NCI-H510A (cell line): ENCODE measurements at regions not wholly inside any gene's neighbourhood (a gene's known extent, or its start where the extent isn't known, plus 50 kb on each side); places are given as distances from the start of the nearest gene placed in this dataset.

Experiments used
- DNase-seq: peaks from one replicate; lab custom pipeline; 2025; lab: John Stamatoyannopoulos, UW

DNA sequence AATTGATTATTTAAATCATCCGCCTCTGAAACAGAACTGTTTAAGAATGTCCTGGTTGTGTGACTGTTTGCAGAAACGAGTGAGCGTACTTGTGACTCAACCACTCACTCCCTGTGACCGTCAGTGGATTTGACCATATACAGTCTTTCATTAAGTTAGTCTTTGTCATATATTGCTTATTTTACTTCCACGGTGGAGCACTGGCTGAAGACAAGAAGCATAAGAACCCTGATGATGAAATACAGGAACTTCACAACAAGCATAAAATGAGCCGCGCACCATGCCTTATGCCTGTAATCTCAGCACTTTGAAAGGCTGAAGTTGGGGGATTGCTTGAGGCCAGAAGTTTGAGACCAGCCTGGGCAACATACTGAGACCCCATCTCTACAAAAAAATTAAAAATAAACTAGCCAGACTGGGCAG is 194.0 kb downstream of the TOMM20 start:
- no peak for DNase-seq

DNA sequence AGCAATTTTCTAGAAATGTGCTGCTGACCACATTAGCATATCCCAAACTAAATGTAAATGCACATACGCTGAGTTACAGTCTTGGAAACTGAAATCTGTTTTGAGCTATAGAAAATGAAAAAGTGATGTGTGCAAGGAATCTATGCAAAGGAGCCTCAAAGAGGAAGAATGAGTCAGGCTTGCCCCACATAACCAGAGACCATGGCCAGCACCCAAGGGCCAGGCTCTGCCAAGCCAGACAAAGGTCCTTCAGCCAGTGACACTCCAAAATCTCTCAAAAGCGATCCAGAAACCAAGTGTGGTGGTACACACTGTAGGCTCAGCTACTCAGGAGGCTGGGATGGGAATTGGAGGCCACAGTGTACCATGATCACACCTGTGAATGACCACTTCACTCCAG is 195.2 kb downstream of the TOMM20 start:
- DNase-seq, result no peak

DNA sequence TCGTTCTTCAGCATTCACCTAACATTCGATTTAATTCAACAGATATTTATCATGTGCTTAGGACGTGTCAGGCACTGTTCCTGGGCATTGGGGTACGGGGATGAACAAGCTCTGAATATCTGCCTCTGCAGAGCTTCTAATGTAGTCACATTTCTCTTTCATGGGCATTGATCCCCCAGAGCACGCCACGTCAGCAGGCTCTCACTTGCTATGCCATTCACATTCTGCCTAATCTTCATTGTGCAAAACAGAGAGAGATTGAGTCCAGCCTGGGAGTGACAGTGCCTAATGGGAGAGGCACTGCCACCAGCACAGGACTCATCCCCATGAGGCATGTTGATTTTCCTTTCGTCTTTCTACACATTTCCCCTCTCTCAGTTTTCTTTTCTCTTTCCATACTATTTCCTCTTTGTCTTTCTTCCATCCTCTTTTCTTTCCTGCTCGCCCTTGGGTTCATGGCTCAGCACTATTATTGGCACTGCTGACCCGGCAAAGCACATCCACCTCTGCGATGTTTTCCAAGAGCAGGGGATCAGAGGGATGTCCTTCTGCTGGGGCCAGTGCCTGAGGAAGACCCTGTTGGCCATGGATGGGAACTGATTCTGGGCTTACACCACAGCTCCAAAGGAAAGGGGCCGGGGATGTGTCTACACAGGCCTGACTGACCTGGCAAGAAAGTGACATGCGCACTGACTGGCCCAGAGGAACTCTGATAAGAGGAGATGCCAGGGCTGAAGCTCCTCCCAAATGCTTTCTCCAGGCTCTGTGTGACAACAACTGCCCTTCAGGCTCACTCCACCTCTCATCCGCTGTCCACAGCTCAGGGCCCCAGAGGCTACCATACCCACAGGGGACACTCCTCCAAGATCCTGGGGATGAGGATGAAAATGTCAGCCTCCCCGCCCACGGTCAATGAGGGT is 195.9 kb downstream of the TOMM20 start:
- no peak for DNase-seq

DNA sequence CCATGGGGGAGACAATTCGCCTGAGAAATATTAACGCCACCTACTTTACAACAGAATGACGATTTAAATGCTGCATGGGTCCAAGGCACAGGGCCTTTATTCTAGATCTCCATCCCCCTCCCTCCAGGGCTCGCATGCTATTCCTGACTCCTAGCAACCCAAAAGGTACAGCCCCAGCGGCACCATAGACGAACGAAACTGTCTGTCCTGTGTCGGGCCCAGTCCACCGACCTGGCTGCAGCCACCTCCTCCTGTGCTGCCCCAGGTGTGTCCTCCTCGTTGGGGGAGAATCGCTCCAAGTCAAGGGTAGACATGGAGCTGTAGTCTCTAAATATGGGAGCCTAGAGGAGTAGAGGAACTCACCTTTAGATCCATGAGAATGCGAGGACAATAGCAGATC is 196.5 kb downstream of the TOMM20 start:
- DNase-seq, result no peak

DNA sequence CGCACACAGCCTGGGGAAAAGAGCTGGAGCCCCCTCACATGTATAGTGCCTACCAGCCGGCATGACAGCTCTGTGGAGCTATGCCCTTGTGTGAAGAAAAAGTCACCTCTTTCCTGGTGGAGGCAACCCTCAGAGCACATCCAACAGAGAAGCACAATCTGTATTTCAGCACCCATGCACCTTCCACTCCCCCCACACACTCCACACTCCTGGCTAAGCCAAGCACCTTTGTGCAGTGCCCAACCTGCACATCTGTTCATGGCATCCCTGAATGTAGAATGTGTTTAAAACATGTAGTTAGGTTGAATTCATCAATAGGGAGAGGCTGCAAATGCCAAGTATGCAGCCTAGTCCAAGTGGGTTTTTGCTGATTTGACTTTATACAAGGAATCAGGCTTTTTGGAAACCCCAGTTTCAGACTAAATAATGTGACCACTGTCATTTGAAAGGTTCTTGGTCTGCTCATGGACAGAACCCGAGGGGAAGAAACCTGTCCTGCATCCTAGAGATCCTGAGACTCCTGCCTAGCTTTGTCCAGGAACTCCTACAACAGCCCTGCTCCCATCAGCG is 197.1 kb downstream of the TOMM20 start:
- no peak for DNase-seq

DNA sequence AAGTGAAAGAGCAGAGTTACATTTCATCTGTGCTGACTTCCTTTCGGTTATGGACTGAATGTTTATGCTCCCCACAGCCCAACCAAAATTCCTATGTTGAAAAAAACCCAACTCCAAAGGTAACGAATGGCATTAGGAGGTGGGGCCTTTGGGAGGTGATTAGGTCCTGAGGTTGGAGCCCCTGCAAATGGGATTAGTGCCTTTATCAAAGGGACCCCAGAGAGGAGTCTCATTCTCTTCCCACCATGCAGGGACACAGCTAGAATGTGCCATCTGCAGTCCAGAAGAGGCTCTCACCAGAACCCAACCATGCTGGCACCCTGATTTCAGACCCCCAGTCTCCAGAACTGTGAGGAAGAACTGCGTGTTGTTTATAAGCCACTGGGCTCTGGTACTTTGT is 199.3 kb downstream of the TOMM20 start:
- no peak for DNase-seq

DNA sequence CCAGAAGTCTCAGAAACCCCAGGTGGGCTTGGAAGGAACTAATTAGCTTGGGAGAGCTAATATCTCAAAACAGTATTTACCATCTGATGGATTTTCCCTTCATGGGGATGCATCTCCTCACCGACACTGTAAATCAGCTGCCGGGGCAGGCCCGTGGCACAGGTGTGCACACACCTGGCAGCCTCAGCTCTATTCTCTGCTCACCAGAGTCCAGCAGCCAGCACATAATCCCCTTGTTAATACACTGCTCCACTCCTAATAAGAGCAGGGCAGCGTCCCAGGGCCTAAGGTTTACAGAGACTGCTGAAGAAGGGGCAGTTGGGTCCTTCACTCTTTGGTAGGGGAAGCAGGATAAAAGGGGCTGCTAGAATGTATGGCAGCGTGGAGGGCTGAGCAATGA is 200.0 kb downstream of the TOMM20 start:
- peak; percentile 37 for DNase-seq

DNA sequence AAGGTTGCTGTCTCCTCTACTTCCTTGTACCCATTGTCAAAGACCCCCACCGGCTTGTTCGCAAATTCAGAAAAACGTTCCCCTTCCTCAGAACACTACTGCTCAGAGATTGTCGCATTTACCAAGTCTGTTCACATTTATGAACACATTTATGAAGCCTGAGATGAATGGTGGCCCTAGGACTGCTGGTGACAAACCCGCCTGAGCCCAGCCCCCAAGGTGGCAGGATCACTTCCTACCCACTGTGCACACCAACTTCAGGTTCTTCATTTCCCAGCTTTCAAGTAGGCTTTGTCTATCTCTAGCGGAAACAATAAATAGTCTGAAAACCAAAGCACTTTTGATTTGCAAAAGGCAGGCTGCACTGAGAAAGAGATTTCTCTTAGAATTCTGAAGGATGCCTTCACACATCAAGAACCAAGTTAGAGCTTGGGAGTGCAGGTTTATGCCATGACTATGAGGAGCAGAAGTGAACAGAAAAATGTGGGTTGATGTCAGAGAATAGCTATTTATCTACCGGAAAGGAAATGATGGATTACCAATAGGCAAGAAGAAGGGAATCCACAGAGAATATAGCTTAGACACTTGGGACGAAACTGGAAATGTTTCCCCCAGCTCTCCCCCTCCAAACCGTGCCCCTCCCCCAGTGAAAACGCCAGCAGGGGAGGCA is 200.5 kb downstream of the TOMM20 start:
- no peak for DNase-seq

DNA sequence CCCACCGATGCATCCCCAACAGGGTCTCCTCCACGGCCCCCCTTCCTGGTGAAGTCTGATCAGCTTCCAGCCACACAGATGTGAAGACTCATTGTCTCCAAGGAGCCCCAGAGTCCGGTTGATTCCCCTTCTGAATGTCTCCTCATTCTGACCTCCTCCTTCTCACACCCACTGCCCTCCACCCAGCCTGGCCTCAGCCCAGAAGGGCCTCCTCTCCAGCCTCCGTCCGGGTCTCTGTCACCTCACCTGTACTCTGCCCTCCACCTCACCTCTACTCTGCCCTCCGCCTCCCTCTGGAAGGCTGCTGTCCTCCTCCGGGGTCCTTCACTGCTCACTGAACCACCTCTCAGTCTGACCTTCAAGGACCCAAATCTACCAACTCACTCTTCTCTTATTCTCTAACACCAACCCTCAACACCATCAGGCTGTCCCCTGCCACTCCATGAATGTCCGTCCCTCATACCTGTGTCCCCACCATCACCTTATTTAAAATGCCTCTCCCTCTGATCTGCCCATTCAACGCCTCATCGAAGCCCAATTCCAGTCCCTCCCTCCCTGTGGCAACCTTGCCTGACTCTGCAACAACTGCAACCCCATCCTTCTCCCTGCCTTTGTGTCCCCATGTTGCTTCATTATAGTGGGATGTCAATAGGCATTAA is 201.2 kb downstream of the TOMM20 start:
- no peak for DNase-seq

DNA sequence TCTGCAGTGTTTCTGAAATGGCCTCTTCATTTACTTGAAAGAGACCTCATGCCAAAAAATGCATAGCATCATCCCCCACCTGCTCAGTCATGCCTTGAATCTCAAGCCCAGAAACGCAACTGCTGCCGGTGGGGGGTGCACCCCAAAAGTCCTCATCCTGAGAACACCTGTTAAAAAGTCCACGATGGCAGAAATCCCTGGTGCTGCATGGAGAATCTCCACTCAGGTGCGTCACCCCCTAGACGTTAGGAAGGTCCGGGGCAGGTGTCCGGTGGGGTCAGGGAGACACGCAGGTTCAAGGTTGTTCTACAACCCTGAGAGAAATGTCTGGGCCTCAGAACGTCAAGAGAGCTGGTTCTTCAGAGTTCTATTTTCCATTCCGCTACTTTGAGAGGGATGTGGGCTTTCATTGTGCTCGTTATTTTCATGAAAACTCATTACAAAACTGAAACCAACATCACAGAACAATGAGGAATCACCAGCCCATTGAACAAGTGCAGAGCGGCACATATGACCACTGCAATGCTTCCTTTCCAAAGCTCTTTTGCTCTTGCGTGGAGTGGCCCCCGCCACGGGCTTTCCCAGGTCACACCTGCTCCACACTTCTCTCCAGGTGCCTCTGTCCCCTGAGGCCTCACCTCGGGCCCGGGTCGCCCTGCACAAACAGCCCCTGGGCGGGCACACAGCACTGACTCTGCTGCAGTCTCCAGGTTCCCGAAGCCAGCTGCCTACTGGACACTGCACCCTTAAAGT is 201.9 kb downstream of the TOMM20 start:
- no peak for DNase-seq

DNA sequence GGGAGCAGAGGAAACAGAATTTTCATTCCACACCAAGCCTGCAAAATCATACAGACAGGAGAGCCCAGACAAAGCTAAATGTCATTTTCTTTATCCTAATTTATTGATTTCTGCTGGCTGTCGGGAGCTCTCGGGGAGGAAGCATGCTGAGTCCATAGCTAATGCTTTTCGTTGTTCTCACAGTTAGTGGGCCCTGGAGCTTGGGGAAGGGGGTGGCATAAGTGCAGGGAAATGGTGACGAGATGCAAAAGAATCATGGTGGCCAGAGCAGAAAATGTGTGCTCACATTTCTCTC is 202.4 kb downstream of the TOMM20 start:
- DNase-seq, result no peak

DNA sequence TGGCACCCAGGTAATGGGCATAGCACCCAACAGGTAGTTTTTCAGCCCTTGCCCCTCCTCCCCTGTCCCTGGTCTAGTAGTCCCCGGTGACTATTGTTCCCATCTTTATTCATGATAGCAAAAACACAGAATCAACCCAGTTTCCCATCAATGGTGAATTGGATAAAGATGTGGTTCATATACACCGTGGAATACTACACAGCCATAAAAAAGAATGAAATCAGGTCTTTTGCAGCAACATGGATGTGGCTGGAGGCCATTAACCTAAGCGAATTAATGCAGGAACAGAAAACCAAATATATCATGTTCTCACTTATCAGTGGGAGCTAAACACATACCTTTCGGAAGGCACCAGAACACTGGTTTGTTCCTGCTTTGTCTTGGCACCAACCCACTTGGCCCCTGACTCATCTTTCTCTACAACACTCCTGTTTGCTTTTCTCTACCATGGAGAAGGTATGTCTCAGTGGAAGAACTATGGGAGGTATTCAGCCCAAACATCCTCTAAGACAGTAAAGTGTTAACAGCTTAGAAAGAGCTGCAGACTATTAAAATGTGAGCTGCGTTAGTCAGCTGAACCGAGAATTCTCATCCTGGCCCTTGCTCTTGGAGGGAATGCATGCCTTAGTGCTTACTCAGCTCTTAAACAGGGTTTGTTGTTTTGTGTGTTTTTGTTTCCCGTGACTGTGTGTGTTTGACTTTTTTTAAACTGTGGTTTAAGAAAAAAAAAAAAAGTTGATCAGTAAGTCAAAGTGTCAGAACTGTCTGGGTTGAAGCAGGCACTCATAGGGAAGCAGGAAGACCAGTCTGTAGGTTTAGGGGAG is 203.0 kb downstream of the TOMM20 start:
- DNase-seq, result no peak

DNA sequence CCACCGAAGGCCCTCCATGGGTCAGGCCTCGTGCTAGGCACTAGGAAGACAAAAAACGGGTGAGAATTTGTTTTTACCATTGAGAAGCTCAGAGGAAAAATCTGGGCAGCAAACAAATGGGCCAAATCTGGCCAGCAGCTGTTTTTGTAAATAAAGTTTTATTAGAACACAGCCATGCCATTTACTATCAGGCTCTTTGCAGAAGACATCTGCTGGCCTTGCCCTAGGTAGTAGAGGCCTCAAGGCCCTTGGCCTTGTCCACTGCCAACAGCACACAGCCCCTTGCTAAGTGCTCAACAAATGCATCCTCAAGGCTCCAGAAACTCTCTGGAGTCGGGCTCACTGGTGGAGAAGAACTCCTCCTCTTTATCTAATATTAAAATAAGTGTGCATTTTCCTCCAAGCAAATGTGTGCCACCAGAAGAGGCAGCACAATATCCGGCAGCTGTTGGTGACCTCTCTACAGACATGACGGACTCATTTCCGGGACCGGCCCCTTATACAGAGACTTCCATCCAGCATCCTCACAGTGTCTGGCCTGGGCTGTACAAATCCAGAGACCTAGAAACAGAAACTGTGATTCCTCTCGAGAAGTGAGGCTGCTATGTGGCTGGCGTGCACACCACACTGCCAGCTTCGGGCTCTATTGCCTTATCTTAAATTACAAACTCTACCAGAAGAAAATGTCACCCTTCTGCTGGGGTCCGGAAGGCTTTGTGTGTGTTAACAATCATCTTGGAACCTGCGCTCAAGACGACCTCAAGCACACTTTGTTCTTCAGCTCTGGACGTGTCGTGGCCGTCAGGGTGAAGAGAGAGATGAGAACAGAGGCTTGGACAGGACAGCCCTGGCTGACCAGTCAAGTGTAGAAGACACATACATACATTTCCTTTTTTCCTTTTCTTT is 203.9 kb downstream of the TOMM20 start:
- no peak for DNase-seq

DNA sequence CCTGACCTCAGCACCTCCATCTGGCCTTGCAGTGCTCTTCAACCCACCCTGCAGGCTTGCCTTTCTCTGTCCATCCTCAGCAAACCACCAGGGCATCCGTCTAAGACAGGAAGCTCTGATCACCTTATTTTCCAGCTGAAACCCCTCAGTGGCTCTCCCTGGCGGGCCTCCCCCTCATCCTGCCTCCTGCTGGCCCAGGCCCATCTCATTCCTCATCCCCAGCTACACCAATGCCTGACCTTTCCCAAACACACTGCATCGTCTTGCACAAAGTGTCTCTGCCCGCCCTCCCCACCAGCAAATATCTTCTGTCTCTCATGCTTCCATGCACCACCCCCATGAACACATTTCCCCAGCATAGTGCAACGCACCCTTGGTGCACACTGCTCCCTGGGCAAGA is 205.0 kb downstream of the TOMM20 start:
- no peak for DNase-seq

DNA sequence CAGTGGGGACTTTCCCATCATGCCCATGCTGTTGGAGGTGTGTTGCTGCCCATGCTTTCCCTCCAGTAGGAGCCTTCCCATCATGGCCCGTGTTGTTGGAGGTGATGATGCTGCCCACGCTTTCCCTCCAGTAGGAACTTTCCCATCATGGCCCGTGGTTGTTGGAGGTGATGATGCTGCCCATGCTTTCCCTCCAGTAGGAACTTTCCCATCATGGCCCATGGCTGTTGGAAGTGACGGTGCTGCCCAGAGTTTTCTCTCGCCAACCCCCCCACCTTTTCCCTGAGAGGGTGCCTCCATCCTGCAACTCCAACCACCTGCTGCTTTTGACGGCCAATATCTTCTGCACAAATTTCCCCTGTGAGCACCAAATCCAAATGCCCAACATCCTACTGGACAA is 205.7 kb downstream of the TOMM20 start:
- no peak for DNase-seq

DNA sequence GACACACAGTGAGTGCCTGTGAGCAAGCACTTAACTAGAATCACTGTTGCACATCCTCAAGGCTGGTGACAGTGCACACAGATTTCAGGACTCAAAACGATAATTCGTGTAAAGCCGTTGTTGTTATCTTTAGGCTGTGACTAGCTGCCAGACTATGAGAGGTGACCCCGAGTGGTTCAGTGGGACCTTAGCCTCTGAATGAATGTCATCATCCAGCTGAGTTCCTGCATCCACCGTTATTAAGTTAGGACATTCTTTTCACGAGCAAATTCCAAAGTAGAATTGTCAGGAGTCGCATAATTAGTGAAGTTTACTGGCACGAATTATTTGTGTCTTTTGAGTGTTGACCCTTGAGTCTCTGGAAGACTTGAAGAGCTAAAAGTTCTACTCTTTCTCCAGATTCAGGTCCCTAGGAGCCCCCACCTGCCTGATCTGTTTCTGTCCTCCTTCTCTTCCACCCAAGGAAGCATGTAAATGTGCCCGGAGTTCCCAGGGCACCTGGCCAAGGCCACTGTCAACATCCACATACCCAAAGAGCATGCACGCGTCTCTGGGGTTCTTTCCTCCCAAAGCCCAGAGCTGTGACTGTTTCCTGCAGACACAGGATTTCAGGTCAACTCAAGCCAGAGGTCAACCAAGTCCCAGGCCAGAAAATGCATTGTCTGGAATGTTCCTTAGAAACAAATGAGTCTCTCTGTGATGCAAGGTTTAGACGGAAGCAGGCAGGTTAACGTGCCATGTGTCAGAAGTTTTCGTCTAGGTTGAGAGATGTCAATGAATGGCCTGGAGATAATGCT is 207.2 kb downstream of the TOMM20 start:
- no peak for DNase-seq

DNA sequence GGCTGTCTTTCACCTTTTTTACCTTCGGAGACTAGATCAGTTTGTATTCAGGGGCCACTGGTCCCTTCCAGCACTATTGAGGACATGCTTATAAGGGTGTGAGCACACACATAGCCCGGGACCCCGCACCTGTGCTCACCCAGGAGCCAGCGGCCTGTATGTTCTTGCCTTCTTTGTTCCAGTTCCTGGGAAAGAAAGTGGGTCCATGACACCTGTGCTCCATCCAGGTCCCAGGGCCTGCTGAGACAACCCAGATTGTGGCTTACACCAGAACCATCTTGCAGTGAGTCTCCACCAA is 207.8 kb downstream of the TOMM20 start:
- no peak for DNase-seq

DNA sequence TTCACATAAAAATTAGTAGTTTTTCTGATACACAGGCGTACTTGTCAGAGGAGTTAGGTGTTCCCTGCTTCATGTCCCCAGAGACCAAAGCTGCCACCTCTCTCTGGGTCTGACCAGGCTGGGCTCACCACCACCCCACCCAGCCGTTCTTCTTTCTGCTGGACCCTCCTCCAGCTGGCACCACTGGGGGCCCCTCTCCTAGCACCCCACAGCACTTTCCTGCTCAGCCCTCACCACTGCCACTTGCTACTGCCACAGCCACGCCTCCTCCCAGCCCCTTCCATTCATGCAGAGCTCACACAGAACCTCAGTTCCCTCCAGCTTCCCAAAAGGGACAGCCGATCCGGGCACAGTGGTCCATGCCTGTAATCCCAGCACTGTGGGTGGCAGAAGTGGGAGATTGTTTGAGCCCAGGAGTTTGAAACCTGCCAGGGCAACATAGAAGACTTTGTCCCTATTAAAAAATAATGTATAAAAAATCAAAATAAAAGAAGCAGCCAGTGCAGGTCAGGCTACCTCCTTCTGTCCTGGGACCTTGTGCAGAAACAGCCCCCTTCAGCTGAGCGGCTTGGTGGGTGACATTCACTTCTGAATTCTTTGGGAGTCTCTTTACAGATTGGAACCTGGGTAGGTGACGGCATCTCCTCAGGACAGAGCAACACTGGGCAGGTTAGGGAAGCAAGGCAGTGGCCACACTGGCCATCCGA is 208.3 kb downstream of the TOMM20 start:
- DNase-seq, result no peak
